HG03432 (cell line): ENCODE measurements at regions not wholly inside any gene's neighbourhood (a gene's known extent, or its start where the extent isn't known, plus 50 kb on each side); places are given as distances from the start of the nearest gene placed in this dataset.
"Not testable (repeated sequence)": the region's sequence is repeated elsewhere in the genome, so short reads cannot be mapped to it uniquely, and the experiment has no call there.

Experiments
- ATAC-seq: cut with Tn5 transposase; IDR thresholded peaks from one replicate; pipeline ENCODE4 v1.9.1; 2021; ENCODE audit warnings: mild to moderate bottlenecking, moderate library complexity; ENCODE audit not compliant: unreplicated experiment

GRCh38 chr13:85137516-85137915, 661.7 kb downstream of the SLITRK6 start:
- ATAC-seq = no peak

DNA sequence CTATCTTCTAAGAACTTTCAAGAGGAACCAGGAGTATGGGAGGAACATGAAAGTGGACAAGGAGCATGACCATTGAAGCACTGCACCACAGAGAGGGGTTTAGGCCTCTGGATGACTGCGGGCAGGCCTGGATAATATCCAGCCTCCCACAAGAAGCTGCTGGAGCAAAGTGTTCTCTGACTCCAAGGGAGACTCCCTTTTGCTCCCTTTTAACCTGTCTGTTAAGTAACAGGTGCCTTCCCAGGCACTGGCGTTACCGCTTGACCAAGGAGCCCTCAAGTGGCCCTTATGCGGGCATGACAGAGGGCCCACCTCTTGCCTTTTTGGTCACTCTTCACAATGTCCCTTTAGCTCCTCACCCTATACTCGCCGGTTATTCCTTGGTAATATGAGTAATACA, 666.2 kb downstream of the SLITRK6 start:
- ATAC-seq = no peak

DNA sequence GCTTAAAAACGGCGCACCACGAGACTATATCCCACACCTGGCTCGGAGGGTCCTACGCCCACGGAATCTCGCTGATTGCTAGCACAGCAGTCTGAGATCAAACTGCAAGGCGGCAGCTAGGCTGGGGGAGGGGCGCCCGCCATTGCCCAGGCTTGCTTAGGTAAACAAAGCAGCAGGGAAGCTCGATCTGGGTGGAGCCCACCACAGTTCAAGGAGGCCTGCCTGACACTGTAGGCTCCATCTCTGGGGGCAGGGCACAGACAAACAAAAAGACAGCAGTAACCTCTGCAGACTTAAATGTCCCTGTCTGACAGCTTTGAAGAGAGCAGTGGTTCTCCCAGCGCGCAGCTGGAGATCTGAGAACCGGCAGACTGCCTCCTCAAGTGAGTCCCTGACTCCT, 675.7 kb downstream of the SLITRK6 start:
- ATAC-seq = not testable (repeated sequence)

- no peak for ATAC-seq
Observed at GRCh38 chr13:85108356-85108755, 690.9 kb downstream of the SLITRK6 start.

- no peak for ATAC-seq
Observed at GRCh38 chr13:85099245-85099644, 700.0 kb downstream of the SLITRK6 start.

DNA sequence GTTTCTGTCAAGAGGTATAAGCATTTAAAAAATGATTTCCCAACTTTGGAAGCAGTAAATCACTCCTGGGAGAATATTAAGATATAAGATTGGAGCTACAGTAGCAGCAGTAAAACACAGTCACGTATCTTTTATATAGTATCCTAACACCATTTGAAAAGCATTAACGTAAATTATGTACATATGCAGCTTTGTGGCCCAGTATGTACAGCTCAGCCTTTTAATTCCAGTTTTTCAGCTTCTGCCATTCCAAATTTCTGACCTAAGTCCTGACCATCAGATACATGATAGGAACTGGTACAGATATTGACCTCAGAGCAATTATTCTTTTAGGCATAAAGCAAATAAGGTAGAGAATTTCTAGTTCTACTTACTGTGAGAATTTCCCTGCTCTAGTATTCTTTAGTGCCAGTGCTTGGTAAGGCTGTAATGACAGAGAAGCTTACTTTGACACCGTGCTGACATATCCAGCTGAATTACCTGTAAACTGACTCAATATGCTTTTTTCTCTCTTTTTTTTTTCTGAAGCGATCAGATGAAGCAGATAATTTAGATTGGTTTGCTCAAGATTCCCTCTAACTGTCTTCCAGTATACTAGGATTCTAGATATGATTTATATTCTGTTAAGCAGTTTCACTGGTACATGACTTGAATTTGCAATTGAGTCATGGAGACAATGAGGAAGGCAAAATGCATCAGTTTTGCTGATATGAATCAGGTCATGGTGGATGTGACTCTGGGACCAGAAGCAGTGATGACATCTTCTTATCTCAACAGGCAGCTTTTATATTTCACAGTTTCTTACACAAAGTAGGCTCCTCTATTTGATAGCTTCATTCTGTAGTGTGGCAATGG, 703.6 kb downstream of the SLITRK6 start:
- ATAC-seq = no peak

DNA sequence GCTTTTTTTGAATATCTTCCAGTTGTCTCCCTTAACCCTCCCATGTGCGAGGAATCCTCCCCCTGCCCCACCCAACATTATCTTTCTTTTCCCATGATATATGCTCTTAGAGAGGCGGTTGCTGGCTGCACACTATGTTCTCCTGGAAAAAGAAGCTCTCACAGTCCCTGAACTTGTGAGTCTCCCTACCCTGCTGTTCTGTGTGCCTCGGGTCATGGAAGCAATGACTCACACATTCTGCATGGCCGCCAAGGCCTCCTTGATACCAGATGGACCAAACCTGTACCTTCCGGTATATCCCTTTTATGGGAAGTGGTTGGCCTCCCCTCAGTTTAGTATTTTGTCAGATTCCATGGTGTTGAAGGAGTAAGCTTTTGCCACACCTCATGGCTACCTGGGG, 705.4 kb downstream of the SLITRK6 start:
- no peak for ATAC-seq

- no peak for ATAC-seq
Observed at GRCh38 chr13:85091631-85092234, 707.5 kb downstream of the SLITRK6 start.

GRCh38 chr13:85089186-85089585, 710.0 kb downstream of the SLITRK6 start:
- ATAC-seq = no peak

- ATAC-seq = no peak
Observed at GRCh38 chr13:85080691-85081090, 718.5 kb downstream of the SLITRK6 start.

DNA sequence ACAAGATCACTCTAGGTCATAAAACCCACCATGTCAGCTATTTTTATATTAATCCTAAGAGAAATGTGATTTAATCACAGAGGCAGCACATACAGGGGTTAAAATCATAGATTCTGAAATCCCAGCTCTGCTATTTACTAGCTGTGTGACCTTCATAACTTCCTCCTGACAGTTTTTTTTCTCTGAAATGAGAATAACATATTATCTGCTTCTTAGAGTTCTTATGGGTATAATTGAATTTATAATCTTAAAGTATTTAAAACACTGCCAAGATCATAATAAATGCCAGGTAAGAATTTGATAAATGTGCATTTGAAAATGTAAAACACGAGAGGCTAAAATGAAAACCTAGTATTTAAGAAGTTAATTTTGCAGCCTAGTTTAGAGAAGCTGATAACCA, 722.9 kb downstream of the SLITRK6 start:
- no peak for ATAC-seq

- no peak for ATAC-seq
Observed at GRCh38 chr13:85074543-85075313, 724.5 kb downstream of the SLITRK6 start.

DNA sequence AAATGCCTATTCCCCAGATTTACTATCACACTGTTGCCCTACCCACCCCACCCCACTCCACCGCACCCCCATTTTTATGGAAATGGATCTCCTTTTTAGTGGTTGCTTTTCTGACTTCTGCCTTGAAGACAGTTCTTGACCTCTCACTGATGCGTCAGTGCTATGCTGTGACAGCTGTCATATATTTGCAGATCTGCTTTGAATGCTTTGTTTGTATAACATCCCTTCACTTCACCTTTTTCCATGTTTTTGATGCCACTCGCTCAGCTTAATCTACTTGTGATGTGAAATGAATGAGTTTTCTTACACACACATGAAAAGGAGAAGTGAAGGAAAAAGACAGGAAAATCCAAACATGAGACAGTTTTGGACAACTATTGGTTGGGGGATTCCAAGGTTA, 731.0 kb downstream of the SLITRK6 start:
- no peak for ATAC-seq

GRCh38 chr13:85040215-85040614, 759.0 kb downstream of the SLITRK6 start:
- no peak for ATAC-seq

DNA sequence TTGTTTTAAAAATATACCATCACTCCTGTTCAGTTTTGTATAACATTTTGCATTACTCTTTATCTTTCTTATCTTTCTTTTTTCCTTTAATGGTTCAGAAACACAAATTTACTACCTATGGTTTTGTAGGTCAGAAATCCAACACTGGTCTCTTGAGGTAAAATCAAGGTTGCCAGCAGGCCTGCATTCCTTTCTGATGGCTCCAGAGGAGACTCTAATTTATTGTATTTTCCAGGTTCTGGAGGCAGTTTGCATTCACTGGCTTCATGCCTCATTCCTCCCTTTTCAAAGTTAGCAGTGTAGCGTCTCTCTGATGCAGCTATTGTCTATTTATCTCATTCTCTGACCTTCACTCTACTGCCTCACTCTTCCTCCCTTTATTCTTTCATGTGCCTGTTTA, 767.4 kb downstream of the SLITRK6 start:
- no peak for ATAC-seq

- no peak for ATAC-seq
Observed at GRCh38 chr13:85028035-85028434, 771.2 kb downstream of the SLITRK6 start.

DNA sequence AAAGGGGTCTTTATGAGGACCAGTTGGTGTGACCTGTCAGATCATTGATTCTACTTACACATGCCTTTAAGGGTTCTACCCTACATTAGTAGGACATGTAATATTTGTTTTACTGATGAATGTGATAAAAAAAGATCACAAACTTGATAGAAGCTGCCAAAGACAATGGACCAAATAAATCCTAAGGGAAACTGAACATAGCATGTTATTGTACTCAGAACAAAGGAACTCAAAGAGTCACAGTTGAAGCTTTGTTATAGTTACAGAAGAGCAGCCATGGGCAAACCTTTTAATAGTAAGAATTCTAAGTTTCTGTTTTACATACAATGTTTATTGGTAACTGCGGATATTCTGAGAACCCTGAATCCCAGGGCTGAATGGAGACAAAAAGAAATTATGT, 780.1 kb downstream of the SLITRK6 start:
- no peak for ATAC-seq

DNA sequence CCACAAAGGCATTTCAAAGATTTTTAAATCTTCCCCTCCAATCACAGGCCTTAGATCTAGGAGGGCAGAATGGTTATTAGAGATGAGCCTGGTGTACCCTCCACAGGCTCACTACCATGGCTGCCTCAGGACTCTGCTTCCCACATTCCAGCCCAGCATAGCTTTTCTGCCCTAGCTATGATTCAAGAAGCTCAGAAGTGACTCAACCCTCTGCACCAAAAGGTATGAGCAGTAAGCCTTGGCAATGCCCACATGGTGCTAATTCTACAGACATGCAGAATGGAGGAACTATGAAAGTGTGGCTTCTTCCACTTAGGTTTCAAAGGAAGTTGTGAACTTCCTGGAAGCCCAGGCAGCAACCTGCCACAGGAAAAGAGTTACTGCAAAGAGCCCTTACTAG, 786.2 kb downstream of the SLITRK6 start:
- ATAC-seq = no peak

DNA sequence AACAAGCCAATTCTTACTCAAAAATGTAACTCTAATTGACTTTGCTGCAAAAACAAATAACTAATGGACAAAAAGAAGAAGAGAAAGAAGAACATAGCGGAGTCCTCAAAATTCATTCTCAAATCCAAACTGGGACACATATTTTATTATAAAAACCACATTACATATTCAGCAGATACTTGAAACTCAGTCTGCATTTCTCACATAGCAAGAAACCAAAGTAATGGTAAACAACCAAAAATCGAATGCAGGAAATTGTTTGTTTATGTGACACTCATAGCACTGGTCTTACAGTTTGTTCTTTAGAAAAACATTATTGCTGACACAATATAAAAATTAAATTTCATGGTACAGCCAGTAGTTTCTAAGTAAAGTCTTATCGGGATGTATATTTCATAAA, 789.8 kb downstream of the SLITRK6 start:
- no peak for ATAC-seq

- ATAC-seq = no peak
Observed at GRCh38 chr13:84999252-84999651, 800.0 kb downstream of the SLITRK6 start.

- no peak for ATAC-seq
Observed at GRCh38 chr13:84998681-84999080, 800.5 kb downstream of the SLITRK6 start.

DNA sequence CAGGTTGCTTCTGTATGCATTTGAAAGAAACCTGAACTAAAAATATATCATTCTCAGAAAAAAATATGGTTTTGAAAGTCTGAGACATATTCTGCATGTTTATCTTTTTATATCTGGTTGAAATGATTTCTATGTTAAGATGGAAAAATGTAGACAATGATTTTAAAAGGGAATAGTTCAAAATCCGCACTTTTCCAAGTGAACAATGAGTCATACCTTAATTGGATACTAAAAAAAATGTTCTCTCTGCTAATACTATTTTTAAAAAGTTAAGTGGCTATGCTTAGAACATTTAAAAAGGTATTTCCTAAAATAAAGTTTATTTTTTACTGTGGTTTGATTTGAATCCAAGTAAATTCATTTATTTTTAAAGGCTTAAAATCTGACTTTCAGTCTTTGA, 801.4 kb downstream of the SLITRK6 start:
- no peak for ATAC-seq
